ENCODE measurements at regions not wholly inside any gene's neighbourhood (a gene's known extent, or its start where the extent isn't known, plus 50 kb on each side); places are given as distances from the start of the nearest gene placed in this dataset.
"Not testable (repeated sequence)": the region's sequence is repeated elsewhere in the genome, so short reads cannot be mapped to it uniquely, and the experiment has no call there.

- DNase-seq = no peak
Measured at GRCh38 chr1:112817555-112818373, 102.6 kb upstream of the PPM1J start.

- DNase-seq = no peak
Measured at GRCh38 chr1:112815376-112815775, 100.2 kb upstream of the PPM1J start.

- DNase-seq = not testable (repeated sequence)
Measured at GRCh38 chr1:112814645-112815044, 99.5 kb upstream of the PPM1J start.

GRCh38 chr1:112808861-112809684 is 93.9 kb upstream of the PPM1J start:
- peak; percentile 67 for DNase-seq

GRCh38 chr1:112807999-112808398 is 92.9 kb upstream of the PPM1J start:
- DNase-seq = no peak

GRCh38 chr1:112807117-112807516 is 92.0 kb upstream of the PPM1J start:
- no peak for DNase-seq

- DNase-seq = no peak
Measured at GRCh38 chr1:112806090-112806642, 91.0 kb upstream of the PPM1J start.

- no peak for DNase-seq
Measured at GRCh38 chr1:112805155-112805853, 90.2 kb upstream of the PPM1J start.

- DNase-seq = peak; percentile 59
Measured at GRCh38 chr1:112803906-112804762, 89.0 kb upstream of the PPM1J start.

- no peak for DNase-seq
Measured at GRCh38 chr1:112800289-112800688, 85.2 kb upstream of the PPM1J start.

- DNase-seq = no peak
Measured at GRCh38 chr1:112798292-112798691, 83.2 kb upstream of the PPM1J start.

GRCh38 chr1:112797224-112797623 is 82.1 kb upstream of the PPM1J start:
- DNase-seq = no peak

- DNase-seq = no peak
Measured at GRCh38 chr1:112794654-112795239, 79.6 kb upstream of the PPM1J start.

- no peak for DNase-seq
Measured at GRCh38 chr1:112793631-112794565, 78.8 kb upstream of the PPM1J start.

- DNase-seq = no peak
Measured at GRCh38 chr1:112791723-112792104, 76.6 kb upstream of the PPM1J start.

- no peak for DNase-seq
Measured at GRCh38 chr1:112790920-112791722, 76.0 kb upstream of the PPM1J start.

- DNase-seq = no peak
Measured at GRCh38 chr1:112788561-112788960, 73.4 kb upstream of the PPM1J start.

- no peak for DNase-seq
Measured at GRCh38 chr1:112788054-112788453, 72.9 kb upstream of the PPM1J start.

GRCh38 chr1:112783059-112783458 is 67.9 kb upstream of the PPM1J start:
- DNase-seq = no peak
